ENCODE measurements at regions not wholly inside any gene's neighbourhood (a gene's known extent, or its start where the extent isn't known, plus 50 kb on each side); places are given as distances from the start of the nearest gene placed in this dataset.

DNA sequence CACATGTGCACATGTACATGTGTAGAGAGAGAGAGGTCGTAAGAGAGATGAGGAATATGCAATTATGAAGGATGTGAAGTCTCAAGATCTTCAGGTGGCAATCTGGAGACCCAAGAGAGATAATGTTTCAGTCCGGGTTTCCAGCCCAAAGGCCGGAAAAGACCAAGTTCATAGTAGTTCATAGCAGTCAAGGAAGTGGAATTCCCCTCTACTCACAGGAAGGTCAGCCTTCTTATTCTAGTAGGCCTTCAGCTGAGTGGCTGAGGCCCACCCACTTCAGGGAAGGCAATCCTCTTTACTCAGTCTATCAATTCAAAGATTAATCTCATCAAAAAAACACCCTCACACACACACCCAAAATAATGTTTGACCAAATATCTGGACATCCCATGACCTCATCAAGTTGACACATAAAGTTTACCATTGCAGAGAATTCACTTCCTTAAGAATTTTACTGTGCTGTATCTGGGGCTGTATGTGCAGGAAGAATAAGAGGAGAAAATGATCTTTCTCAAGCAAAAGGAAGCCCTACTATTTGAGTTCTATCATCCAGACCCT is 114.6 kb downstream of the TNFSF18 start:
- TF ChIP-seq GLIS3 (CRISPR knock-in tag; IDR thresholded peaks at IDR 0.05), result no peak
- TF ChIP-seq ESRRG (CRISPR knock-in tag; IDR thresholded peaks at IDR 0.05), result no peak
- TF ChIP-seq ZNF70 (CRISPR knock-in tag; IDR thresholded peaks at IDR 0.05), result no peak
- TF ChIP-seq RARB (CRISPR knock-in tag; IDR thresholded peaks at IDR 0.05), result no peak
- TF ChIP-seq, protein P1, sequence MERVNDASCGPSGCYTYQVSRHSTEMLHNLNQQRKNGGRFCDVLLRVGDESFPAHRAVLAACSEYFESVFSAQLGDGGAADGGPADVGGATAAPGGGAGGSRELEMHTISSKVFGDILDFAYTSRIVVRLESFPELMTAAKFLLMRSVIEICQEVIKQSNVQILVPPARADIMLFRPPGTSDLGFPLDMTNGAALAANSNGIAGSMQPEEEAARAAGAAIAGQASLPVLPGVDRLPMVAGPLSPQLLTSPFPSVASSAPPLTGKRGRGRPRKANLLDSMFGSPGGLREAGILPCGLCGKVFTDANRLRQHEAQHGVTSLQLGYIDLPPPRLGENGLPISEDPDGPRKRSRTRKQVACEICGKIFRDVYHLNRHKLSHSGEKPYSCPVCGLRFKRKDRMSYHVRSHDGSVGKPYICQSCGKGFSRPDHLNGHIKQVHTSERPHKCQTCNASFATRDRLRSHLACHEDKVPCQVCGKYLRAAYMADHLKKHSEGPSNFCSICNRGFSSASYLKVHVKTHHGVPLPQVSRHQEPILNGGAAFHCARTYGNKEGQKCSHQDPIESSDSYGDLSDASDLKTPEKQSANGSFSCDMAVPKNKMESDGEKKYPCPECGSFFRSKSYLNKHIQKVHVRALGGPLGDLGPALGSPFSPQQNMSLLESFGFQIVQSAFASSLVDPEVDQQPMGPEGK (CRISPR knock-in tag; IDR thresholded peaks at IDR 0.05; ENCODE audit: borderline replicate concordance), result no peak
- TF ChIP-seq CSDC2 (CRISPR knock-in tag; IDR thresholded peaks at IDR 0.05), result no peak
- no peak for TF ChIP-seq TOX (CRISPR knock-in tag; IDR thresholded peaks at IDR 0.05; ENCODE audit: borderline replicate concordance)
- TF ChIP-seq, protein P2, sequence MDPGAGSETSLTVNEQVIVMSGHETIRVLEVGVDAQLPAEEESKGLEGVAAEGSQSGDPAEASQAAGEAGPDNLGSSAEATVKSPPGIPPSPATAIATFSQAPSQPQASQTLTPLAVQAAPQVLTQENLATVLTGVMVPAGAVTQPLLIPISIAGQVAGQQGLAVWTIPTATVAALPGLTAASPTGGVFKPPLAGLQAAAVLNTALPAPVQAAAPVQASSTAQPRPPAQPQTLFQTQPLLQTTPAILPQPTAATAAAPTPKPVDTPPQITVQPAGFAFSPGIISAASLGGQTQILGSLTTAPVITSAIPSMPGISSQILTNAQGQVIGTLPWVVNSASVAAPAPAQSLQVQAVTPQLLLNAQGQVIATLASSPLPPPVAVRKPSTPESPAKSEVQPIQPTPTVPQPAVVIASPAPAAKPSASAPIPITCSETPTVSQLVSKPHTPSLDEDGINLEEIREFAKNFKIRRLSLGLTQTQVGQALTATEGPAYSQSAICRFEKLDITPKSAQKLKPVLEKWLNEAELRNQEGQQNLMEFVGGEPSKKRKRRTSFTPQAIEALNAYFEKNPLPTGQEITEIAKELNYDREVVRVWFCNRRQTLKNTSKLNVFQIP (CRISPR knock-in tag; IDR thresholded peaks at IDR 0.05; ENCODE audit: borderline replicate concordance, low read depth), result no peak
- TF ChIP-seq PPARA (CRISPR knock-in tag; IDR thresholded peaks at IDR 0.05; ENCODE audit: borderline replicate concordance), result no peak
- no peak for TF ChIP-seq ZNF565 (CRISPR knock-in tag; conservative IDR thresholded peaks at IDR 0.05; ENCODE audit: low read depth)
- TF ChIP-seq, protein P3, sequence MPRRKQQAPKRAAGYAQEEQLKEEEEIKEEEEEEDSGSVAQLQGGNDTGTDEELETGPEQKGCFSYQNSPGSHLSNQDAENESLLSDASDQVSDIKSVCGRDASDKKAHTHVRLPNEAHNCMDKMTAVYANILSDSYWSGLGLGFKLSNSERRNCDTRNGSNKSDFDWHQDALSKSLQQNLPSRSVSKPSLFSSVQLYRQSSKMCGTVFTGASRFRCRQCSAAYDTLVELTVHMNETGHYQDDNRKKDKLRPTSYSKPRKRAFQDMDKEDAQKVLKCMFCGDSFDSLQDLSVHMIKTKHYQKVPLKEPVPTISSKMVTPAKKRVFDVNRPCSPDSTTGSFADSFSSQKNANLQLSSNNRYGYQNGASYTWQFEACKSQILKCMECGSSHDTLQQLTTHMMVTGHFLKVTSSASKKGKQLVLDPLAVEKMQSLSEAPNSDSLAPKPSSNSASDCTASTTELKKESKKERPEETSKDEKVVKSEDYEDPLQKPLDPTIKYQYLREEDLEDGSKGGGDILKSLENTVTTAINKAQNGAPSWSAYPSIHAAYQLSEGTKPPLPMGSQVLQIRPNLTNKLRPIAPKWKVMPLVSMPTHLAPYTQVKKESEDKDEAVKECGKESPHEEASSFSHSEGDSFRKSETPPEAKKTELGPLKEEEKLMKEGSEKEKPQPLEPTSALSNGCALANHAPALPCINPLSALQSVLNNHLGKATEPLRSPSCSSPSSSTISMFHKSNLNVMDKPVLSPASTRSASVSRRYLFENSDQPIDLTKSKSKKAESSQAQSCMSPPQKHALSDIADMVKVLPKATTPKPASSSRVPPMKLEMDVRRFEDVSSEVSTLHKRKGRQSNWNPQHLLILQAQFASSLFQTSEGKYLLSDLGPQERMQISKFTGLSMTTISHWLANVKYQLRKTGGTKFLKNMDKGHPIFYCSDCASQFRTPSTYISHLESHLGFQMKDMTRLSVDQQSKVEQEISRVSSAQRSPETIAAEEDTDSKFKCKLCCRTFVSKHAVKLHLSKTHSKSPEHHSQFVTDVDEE (CRISPR knock-in tag; IDR thresholded peaks at IDR 0.05), result no peak
- TF ChIP-seq ZFP3 (CRISPR knock-in tag; IDR thresholded peaks at IDR 0.05), result no peak
- TF ChIP-seq, protein P4, sequence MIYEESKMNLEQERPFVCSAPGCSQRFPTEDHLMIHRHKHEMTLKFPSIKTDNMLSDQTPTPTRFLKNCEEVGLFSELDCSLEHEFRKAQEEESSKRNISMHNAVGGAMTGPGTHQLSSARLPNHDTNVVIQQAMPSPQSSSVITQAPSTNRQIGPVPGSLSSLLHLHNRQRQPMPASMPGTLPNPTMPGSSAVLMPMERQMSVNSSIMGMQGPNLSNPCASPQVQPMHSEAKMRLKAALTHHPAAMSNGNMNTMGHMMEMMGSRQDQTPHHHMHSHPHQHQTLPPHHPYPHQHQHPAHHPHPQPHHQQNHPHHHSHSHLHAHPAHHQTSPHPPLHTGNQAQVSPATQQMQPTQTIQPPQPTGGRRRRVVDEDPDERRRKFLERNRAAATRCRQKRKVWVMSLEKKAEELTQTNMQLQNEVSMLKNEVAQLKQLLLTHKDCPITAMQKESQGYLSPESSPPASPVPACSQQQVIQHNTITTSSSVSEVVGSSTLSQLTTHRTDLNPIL (CRISPR knock-in tag; IDR thresholded peaks at IDR 0.05; ENCODE audit: low read depth), result no peak
